SK-N-SH treated with all-trans-retinoic acid at 6 μM for 48 hours (cell line): ENCODE measurements at regions not wholly inside any gene's neighbourhood (a gene's known extent, or its start where the extent isn't known, plus 50 kb on each side); places are given as distances from the start of the nearest gene placed in this dataset.

Experiments used
- ESRRG ChIP-seq: fragments of 250-450 bp; sonication (Bioruptor Pico); IDR thresholded peaks from 2 replicates; pipeline ENCODE4 v1.6.1; 2021; ENCODE audit warnings: mild to moderate bottlenecking
- ISL1 ChIP-seq: fragments of 250-450 bp; sonication (Bioruptor Pico); IDR thresholded peaks from 2 replicates; pipeline ENCODE4 v2.1.2; 2022; ENCODE audit warnings: mild to moderate bottlenecking, moderate library complexity
- OSR1 ChIP-seq: fragments of 250-450 bp; sonication (Bioruptor Pico); IDR thresholded peaks from 2 replicates; pipeline ENCODE4 v1.8.0; 2022; ENCODE audit warnings: moderate library complexity, mild to moderate bottlenecking, inconsistent platforms
- POU6F1 ChIP-seq: fragments of 250-450 bp; sonication (Bioruptor Pico); IDR thresholded peaks from 2 replicates; pipeline ENCODE4 v1.8.0; 2021; ENCODE audit warnings: low read depth, mild to moderate bottlenecking, moderate library complexity, borderline replicate concordance
- TCF4 ChIP-seq: fragments of 250-450 bp; sonication (Bioruptor Pico); IDR thresholded peaks from 2 replicates; pipeline ENCODE4 v1.8.0; 2021; ENCODE audit warnings: mild to moderate bottlenecking, moderate library complexity, borderline replicate concordance
- TOX ChIP-seq: fragments of 250-450 bp; sonication (Bioruptor Pico); IDR thresholded peaks from 2 replicates; pipeline ENCODE4 v1.8.0; 2021; ENCODE audit warnings: mild to moderate bottlenecking, moderate library complexity, borderline replicate concordance
- ZC3H10 ChIP-seq: fragments of 250-450 bp; sonication (Bioruptor Pico); IDR thresholded peaks from 2 replicates; pipeline ENCODE4 v1.5.1; 2021; ENCODE audit warnings: mild to moderate bottlenecking, moderate library complexity
- ZFP3 ChIP-seq: fragments of 250-450 bp; sonication (Bioruptor Pico); IDR thresholded peaks from 2 replicates; pipeline ENCODE4 v1.5.0; 2020; ENCODE audit warnings: mild to moderate bottlenecking, moderate library complexity
- ZFP30 ChIP-seq: fragments of 450-650 bp; formaldehyde crosslinking; IDR thresholded peaks from 2 replicates; pipeline ENCODE4 v1.5.0; 2022; ENCODE audit warnings: mild to moderate bottlenecking, moderate library complexity
- ZNF565 ChIP-seq: fragments of 450-650 bp; formaldehyde crosslinking; conservative IDR thresholded peaks from 2 replicates; pipeline ENCODE4 v1.5.0; 2020; ENCODE audit warnings: low read depth, mild to moderate bottlenecking, moderate library complexity
- TF ChIP-seq, protein P1 (sequence below): fragments of 250-450 bp; sonication (Bioruptor Pico); IDR thresholded peaks from 2 replicates; pipeline ENCODE4 v1.5.0; 2020; ENCODE audit warnings: mild to moderate bottlenecking, moderate library complexity
- TF ChIP-seq, protein P2 (sequence below): fragments of 250-450 bp; sonication (Bioruptor Pico); IDR thresholded peaks from 2 replicates; pipeline ENCODE4 v1.8.0; 2020; ENCODE audit warnings: mild to moderate bottlenecking, moderate library complexity, borderline replicate concordance

DNA sequence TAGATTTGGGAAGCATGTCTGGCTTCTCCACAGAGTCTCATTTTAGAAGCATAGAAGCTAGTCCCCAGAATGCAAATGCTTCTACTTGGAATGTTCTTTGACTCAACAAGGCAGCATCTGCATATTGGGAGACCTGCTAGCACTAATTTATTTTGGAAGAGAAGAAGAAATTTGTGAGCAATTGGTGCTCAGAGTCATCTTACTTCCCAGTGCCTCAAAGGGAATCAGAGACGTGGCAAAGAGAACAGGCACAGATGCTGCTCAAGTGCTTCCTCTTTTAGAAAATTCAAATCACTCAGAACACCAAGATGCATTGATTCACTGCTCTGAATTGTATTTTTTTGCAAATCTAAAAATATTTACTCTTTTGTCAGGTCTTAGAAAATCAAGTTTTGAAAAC lies 255.7 kb downstream of the BRINP2 start:
- TF ChIP-seq ISL1 (CRISPR knock-in tag) (no peak), ZFP3 (CRISPR knock-in tag) (no peak), TOX (no peak), TCF4 (CRISPR knock-in tag) (no peak), ZC3H10 (no peak), ZFP30 (CRISPR knock-in tag) (no peak), POU6F1 (CRISPR knock-in tag) (no peak), ZNF565 (CRISPR knock-in tag) (no peak), OSR1 (CRISPR knock-in tag) (no peak), ESRRG (CRISPR knock-in tag) (no peak)
- TF ChIP-seq, protein P1, sequence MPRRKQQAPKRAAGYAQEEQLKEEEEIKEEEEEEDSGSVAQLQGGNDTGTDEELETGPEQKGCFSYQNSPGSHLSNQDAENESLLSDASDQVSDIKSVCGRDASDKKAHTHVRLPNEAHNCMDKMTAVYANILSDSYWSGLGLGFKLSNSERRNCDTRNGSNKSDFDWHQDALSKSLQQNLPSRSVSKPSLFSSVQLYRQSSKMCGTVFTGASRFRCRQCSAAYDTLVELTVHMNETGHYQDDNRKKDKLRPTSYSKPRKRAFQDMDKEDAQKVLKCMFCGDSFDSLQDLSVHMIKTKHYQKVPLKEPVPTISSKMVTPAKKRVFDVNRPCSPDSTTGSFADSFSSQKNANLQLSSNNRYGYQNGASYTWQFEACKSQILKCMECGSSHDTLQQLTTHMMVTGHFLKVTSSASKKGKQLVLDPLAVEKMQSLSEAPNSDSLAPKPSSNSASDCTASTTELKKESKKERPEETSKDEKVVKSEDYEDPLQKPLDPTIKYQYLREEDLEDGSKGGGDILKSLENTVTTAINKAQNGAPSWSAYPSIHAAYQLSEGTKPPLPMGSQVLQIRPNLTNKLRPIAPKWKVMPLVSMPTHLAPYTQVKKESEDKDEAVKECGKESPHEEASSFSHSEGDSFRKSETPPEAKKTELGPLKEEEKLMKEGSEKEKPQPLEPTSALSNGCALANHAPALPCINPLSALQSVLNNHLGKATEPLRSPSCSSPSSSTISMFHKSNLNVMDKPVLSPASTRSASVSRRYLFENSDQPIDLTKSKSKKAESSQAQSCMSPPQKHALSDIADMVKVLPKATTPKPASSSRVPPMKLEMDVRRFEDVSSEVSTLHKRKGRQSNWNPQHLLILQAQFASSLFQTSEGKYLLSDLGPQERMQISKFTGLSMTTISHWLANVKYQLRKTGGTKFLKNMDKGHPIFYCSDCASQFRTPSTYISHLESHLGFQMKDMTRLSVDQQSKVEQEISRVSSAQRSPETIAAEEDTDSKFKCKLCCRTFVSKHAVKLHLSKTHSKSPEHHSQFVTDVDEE, result no peak
- TF ChIP-seq, protein P2, sequence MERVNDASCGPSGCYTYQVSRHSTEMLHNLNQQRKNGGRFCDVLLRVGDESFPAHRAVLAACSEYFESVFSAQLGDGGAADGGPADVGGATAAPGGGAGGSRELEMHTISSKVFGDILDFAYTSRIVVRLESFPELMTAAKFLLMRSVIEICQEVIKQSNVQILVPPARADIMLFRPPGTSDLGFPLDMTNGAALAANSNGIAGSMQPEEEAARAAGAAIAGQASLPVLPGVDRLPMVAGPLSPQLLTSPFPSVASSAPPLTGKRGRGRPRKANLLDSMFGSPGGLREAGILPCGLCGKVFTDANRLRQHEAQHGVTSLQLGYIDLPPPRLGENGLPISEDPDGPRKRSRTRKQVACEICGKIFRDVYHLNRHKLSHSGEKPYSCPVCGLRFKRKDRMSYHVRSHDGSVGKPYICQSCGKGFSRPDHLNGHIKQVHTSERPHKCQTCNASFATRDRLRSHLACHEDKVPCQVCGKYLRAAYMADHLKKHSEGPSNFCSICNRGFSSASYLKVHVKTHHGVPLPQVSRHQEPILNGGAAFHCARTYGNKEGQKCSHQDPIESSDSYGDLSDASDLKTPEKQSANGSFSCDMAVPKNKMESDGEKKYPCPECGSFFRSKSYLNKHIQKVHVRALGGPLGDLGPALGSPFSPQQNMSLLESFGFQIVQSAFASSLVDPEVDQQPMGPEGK, result no peak
